Thoracic aorta (tissue), 2 donors: ENCODE measurements at regions not wholly inside any gene's neighbourhood (a gene's known extent, or its start where the extent isn't known, plus 50 kb on each side); places are given as distances from the start of the nearest gene placed in this dataset.

Experiments used
- ATAC-seq: fragments of 150-250 bp; one replicate; pipeline ENCODE4 v1.8.0; 2017; ENCODE audit warnings: low read depth; ENCODE audit not compliant: insufficient number of reproducible peaks, low FRiP score
- DNase-seq: peaks from one replicate; pipeline ENCODE4 v3.0.0-alpha.2; 2020; ENCODE audit warnings: low spot score
- H3K27ac ChIP-seq, 2 donors: fragments of 200-600 bp; sonication (generic); 1 replicate in 1 of 2; 2 replicates in 1 of 2; pipeline ENCODE4 v1.5.1; 2016; ENCODE audit warnings: mild to moderate bottlenecking in 2 of 2, moderate library complexity in 2 of 2
- H3K27me3 ChIP-seq: fragments of 200-600 bp; sonication (generic); replicated peaks from 2 replicates; pipeline ENCODE4 v1.6.0; 2016; ENCODE audit warnings: mild to moderate bottlenecking; ENCODE audit not compliant: insufficient read depth
- H3K36me3 ChIP-seq: fragments of 200-600 bp; sonication (generic); one replicate; pipeline ENCODE4 v1.5.1; 2016
- H3K4me1 ChIP-seq, 2 donors: fragments of 200-600 bp; sonication (generic); 1 replicate in 1 of 2; 2 replicates in 1 of 2; pipeline versions ENCODE4 v1.5.1 to v1.6.0; 2016; ENCODE audit warnings: low read depth in 2 of 2, mild to moderate bottlenecking in 1 of 2; ENCODE audit not compliant: control insufficient read depth in 1 of 2
- H3K4me3 ChIP-seq: fragments of 200-600 bp; sonication (generic); 2 replicates; pipeline ENCODE4 v1.5.1; 2016; ENCODE audit warnings: mild to moderate bottlenecking
- H3K9me3 ChIP-seq: fragments of 200-600 bp; sonication (generic); 2 replicates; pipeline ENCODE4 v1.5.1; 2016
- CTCF ChIP-seq: fragments of 200-600 bp; sonication (generic); IDR thresholded peaks from one replicate; pipeline ENCODE4 v1.5.1; 2019; ENCODE audit warnings: antibody characterized with exemption

GRCh38 chr10:29879862-29880261 lies 179.5 kb downstream of the JCAD start:
- Histone ChIP-seq H3K36me3 (no peaks in the 10 kb centered on the region), H3K27me3 (no peaks in the 10 kb centered on the region), H3K27ac (peak overlapping the region; percentile 93 to 99), H3K4me1 (peaks cover 31 to 88% of the 10 kb centered on the region in 2 donors), H3K4me3 (no peak overlapping the region), H3K9me3 (no peaks in the 10 kb centered on the region)
- ATAC-seq = no peak
- no peak for TF ChIP-seq CTCF
- DNase-seq = no peak

GRCh38 chr10:29878492-29878891 lies 180.9 kb downstream of the JCAD start:
- Histone ChIP-seq H3K36me3 (no peaks in the 10 kb centered on the region), H3K4me1 (peaks cover 31 to 89% of the 10 kb centered on the region in 2 donors), H3K9me3 (no peaks in the 10 kb centered on the region), H3K4me3 (no peak overlapping the region), H3K27me3 (no peaks in the 10 kb centered on the region), H3K27ac (peak overlapping the region; percentile 93 to 99)
- no peak for ATAC-seq
- TF ChIP-seq CTCF = no peak
- no peak for DNase-seq

DNA sequence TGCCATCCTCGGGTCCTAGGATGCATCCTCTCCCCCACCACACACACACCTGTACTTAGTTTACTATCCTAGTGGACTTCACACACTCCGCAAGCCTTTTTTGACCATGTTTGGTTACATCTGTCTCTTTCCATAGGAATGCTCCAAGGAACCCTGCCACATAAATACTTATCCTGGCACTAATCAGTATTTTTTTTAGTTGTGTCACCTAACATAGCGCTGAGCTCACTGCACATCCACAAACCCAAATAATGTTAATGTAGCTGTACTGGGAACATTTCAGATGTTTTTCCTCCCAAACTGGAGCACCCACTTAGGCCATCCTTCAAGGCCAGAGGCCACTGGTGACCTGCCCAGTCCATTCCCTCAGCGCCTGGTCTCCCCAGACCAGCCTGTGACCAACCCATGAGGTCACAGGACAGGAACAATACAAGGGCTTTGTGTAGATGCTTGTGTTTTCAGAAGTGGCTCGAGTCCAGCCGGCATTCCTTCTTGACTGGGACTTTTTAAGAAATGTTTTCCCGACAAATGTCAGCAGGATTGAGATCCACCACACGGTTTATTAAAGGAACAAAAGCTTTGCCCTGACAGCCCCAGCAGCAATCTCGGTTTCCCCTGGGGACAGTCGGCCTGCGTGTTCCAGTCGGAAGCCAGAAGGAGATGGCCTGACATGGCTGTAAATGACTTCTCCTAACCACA lies 181.4 kb downstream of the JCAD start:
- peaks cover 31 to 83% of the 10 kb centered on the region in 2 donors for H3K4me1 ChIP-seq
- no peak overlapping the region for H3K4me3 ChIP-seq
- H3K27me3 ChIP-seq = no peaks in the 10 kb centered on the region
- ATAC-seq (peak; percentile 77), DNase-seq (peak; percentile 83)
- H3K9me3 ChIP-seq = no peaks in the 10 kb centered on the region
- H3K36me3 ChIP-seq = no peaks in the 10 kb centered on the region
- no peak for TF ChIP-seq CTCF
- peak overlapping the region; percentile 93 to 99 for H3K27ac ChIP-seq

DNA sequence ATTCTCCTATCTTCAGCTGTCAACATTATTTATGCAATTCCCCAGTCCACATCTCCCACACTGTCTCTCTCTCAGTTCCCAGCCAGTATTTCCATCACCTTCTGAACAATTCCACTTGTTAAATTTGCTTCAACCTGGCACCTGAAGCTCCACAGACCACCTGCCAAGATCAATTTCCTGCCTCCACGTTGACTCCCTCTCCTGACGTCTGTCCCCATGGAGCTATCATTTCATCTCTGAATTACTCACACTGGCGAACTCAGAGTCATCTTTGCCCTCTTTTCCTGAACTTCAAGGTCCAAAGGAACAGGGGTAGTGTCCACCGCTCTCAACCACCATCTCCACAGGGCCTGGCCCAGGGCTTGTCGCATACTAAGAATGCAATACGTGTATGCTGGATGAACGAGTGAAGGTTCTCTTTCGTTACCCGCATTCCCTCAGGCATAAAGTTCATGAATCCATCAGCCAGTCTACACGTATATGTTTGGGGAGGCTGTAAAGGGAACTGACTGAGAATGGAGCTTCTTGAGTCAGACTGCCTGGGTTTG lies 183.3 kb downstream of the JCAD start:
- H3K27ac ChIP-seq = peak overlapping the region; percentile 93 to 99
- H3K36me3 ChIP-seq = no peaks in the 10 kb centered on the region
- no peak overlapping the region for H3K4me3 ChIP-seq
- H3K4me1 ChIP-seq = peaks cover 21 to 65% of the 10 kb centered on the region in 2 donors
- no peaks in the 10 kb centered on the region for H3K9me3 ChIP-seq
- ATAC-seq = no peak
- H3K27me3 ChIP-seq = no peaks in the 10 kb centered on the region
- TF ChIP-seq CTCF = no peak
- DNase-seq = no peak

DNA sequence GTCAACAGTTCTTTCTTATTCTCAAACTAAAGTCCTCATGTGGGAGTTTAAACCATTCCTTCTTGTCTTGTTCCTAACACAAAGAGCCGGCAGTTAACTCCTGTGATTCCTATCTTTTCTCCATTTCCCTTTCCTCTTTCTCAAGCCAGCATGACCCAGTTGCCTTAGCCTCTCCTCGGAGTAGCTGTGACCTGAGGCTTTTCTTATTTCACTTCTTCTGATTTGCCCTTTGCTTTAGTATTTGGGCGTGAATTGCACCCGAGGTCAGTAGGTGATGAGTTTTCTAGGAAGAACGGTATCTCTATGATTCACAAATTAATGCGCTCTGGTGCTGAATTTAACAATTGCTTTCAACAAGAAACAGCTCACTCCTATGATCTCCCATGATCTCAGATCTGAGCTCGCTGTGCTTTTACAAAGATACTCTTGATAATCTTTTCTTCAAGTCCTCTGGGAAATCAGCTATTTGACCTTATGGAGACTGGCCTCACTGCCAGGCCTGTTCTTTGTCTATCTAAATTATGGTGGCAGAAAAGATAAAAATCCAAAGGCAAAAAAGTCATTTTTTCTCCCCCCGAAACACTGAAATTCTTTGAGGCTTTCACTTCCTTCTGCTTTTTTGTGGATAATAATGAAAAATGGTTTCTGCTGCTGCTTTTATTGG lies 184.6 kb downstream of the JCAD start:
- H3K4me3 ChIP-seq = no peak overlapping the region

More for the DNA sequence above, 184.6 kb downstream of the JCAD start:
- no peak for TF ChIP-seq CTCF
- H3K27me3 ChIP-seq = no peaks in the 10 kb centered on the region
- DNase-seq (no peak), ATAC-seq (no peak)
- H3K36me3 ChIP-seq = no peaks in the 10 kb centered on the region
- peak overlapping the region; percentile 93 to 99 for H3K27ac ChIP-seq
- H3K9me3 ChIP-seq = no peaks in the 10 kb centered on the region
- peaks cover 15 to 51% of the 10 kb centered on the region in 2 donors for H3K4me1 ChIP-seq
